ENCODE measurements at regions not wholly inside any gene's neighbourhood (a gene's known extent, or its start where the extent isn't known, plus 50 kb on each side); places are given as distances from the start of the nearest gene placed in this dataset.

DNA sequence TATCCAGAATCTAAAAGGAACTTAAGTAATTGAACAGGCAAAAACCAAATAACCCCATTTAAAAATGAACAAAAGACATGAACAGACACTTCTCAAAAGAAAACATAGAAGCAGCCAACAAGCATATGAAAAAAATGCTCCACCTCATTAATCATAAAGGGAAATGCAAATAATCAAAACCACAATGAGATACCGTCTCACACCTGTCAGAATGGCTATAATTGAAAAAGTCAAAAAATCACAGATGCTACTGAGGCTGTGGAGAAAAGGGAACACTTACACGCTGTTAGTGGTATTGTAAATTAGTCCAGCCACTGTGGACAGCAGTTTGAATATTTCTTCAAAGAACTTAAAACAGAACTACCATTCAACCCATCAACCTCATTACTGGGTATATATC, 220.7 kb downstream of the MEX3B start:
- TF ChIP-seq CTCF (IDR thresholded peaks at IDR 0.05) (no peak), EZH2phosphoT487 (IDR thresholded peaks at IDR 0.05) (no peak)

Measured in neural progenitor cell (in vitro differentiated cells).